ENCODE measurements at regions not wholly inside any gene's neighbourhood (a gene's known extent, or its start where the extent isn't known, plus 50 kb on each side); places are given as distances from the start of the nearest gene placed in this dataset.

DNA sequence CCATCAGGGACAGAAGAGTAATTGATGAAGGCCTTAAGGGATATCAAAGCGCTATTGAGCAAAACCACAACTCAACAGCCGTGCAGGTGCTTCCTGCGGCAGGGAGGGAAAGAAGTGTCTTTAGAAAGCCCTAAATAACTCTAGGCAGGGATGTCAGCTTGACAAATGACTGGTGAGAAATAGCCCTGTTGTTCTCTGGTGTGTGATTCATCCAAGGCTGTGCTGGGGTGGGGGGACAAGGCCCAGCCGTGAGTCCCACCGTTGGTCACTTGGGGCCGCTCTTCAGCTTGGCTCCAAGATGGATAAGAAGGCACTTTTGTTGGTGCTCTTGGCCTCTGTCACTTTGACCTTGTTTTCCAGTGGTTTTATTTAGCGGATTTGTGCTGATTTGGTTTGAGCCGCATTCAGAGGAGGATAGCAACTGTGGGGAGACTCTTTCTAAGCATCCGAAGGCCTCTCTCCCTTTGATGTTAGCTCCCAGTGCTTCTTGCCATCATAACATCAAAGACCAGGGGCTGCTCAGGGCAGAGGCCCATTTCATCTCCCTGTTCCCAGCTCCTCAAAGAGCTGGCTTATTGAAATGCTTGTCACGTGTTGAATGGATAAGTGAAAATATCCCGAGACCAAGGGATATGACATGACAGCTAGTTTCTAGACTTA, 130.3 kb upstream of the SERP2 start:
- DNase-seq (ENCODE audit: low read depth): no peak

DNA sequence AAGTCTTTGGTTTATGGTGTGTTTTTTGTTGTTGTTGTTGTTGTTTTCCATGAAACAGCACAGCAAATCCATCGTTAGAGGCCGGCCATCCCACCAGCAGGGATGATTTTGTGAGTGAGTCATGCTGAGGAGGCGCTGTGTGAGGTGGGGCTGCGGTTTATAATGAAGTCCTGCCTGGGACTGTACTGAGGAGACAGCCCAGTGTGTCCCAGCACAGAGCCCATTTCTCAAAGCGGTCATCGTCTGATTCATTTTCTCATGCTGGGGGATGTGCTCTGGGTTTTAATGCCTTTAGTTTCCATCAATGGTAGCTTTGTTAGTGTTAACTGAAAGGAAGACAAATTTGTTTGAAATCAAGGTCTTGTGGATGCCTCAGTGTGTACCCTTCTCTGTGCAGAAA, 129.3 kb upstream of the SERP2 start:
- DNase-seq (ENCODE audit: low read depth): no peak

- DNase-seq (ENCODE audit: low read depth): no peak
Measured at GRCh38 chr13:44249431-44249836, 124.2 kb upstream of the SERP2 start.

DNA sequence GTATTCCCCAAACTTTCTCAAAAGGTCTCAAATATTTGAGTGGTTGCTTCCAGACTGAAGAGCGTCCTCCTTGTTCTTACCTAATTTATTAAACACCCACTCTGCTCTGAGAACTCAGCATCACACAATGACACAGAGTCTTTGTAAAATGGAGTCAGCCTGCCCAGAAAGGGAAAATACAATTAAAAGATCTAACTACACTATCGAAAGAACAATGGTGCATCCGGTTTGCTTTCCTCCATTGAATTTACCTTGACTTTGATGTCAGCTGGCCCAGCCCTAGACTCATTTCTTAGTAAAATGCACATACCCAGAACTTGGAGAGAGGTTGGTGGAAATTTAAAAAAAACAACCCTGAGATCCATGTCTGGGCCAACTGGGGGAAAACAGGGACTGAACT, 120.7 kb upstream of the SERP2 start:
- DNase-seq (ENCODE audit: low read depth): no peak

DNA sequence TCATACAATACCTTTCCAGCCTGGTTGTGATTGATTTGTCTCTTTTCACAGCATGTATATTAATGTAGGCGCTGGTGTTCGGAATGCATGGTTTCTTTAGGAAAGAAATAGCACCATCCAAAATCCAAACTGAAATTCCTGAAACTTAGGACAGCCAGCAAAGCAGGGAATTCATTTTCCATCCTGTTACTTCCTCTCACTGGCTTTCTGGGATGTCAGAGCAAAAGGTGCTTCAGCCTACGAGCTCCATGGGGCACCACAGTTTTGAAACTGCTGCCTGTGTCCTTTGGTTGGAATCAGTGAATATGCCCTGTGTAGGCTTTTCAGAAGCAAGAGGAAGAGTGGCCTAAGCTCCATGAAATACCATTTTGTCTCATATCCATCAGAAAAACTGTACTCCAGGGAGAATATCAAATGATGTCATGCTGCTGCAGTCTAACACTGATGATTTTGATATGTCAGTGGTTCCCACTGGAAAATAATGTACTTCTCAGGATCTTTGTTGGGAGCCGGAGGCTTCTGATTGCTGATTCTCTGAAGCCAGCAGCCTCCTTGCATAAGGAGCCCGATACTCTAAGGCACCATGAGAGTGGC, 117.8 kb upstream of the SERP2 start:
- DNase-seq (ENCODE audit: low read depth): no peak

- DNase-seq (ENCODE audit: low read depth): no peak
Measured at GRCh38 chr13:44257796-44258195, 115.8 kb upstream of the SERP2 start.

GRCh38 chr13:44259045-44260027, 114.3 kb upstream of the SERP2 start:
- DNase-seq (ENCODE audit: low read depth): peak; percentile 72

DNA sequence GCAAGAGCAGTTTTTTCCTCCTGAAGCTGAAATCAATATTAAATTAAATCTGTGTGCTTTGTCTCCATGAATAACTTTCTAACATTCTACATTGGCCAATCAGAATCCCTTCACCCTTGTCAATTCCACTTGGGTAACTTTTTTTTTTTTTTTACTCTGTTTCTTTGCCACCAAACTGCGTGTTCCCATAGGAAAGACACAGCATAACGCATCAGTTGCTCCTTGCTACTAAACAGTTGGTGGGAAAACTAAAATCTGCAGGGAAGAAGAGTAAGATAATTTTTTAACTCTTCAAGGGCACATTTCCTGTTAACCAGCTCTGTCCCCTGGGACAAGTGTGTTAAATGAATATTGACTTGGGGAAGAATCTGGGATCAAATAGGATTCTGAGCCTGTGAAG, 113.3 kb upstream of the SERP2 start:
- DNase-seq (ENCODE audit: low read depth): no peak

- no peak for DNase-seq (ENCODE audit: low read depth)
Measured at GRCh38 chr13:44263751-44264620, 109.6 kb upstream of the SERP2 start.

- DNase-seq (ENCODE audit: low read depth): no peak
Measured at GRCh38 chr13:44266305-44266704, 107.3 kb upstream of the SERP2 start.

- DNase-seq (ENCODE audit: low read depth): no peak
Measured at GRCh38 chr13:44266772-44267171, 106.9 kb upstream of the SERP2 start.

DNA sequence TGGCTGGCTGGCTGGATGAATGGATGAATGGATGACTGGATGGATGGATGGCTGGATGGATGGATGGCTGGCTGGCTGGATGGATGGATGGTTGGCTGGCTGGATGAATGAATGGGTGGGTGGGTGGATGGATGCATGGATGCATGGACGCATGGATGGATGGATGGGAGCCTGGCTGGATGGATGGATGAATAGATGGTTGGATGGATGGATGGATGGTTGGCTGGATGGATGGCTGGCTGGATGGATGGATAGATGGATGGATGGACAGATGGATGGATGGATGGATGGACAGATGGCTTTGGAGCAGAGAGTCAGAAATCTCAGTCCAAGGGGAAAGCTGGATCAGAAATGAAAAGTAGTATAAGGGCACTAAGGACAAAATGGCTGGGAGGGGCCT, 106.4 kb upstream of the SERP2 start:
- no peak for DNase-seq (ENCODE audit: low read depth)

DNA sequence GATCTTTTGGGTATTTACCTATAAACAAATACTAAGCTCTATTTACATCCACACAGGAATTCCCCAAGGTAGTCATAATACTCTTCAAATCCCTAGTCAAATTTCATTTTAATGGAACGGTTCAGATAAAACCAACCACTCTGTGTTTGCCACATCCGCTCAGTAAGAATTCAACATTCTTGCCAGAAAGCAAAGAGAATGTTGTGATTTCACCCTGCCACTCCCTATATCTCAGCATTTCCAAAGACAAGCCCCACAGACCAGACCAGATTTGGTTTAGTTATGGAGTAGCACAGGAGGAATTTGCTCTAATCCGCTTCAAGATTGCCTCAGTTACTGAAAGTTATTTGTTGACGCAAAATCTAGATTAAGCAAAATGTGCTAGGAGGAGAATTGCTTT, 105.6 kb upstream of the SERP2 start:
- DNase-seq (ENCODE audit: low read depth): no peak

- no peak for DNase-seq (ENCODE audit: low read depth)
Measured at GRCh38 chr13:44268980-44269379, 104.6 kb upstream of the SERP2 start.

- DNase-seq (ENCODE audit: low read depth): no peak
Measured at GRCh38 chr13:44270150-44270549, 103.5 kb upstream of the SERP2 start.

- DNase-seq (ENCODE audit: low read depth): no peak
Measured at GRCh38 chr13:44271031-44271455, 102.6 kb upstream of the SERP2 start.

- no peak for DNase-seq (ENCODE audit: low read depth)
Measured at GRCh38 chr13:44271473-44271872, 102.2 kb upstream of the SERP2 start.

DNA sequence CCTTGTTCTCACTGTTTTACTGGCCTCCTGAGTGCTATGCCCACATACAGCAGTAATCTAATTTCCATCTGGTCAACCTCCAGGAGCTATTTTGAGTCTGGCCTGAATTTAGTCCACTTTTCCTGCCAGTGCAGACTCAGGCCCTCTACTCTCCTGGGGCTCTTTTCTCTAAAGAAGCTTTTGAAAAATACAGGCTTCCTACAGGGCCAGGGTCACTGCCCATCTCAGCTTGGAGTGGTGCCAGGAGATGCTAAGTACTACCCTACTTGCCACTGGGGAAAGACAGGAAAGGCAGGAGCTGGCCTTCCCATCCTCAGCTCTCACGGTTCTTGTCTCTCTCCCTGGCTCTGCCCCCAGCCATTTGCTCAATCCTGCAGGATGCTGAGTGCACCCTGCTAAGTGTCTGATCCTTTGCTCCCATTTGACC, 101.7 kb upstream of the SERP2 start:
- no peak for DNase-seq (ENCODE audit: low read depth)

- DNase-seq (ENCODE audit: low read depth): no peak
Measured at GRCh38 chr13:44272692-44273091, 100.9 kb upstream of the SERP2 start.

- DNase-seq (ENCODE audit: low read depth): no peak
Measured at GRCh38 chr13:44273216-44273615, 100.4 kb upstream of the SERP2 start.

GRCh38 chr13:44273991-44274770, 99.4 kb upstream of the SERP2 start:
- DNase-seq (ENCODE audit: low read depth): no peak

Data from stimulated activated CD8-positive, alpha-beta memory T cell treated with anti-CD3 and anti-CD28 coated beads, Interleukin-4, amount 100 ng/mL, for 24 hours (primary cell).